ENCODE measurements at regions not wholly inside any gene's neighbourhood (a gene's known extent, or its start where the extent isn't known, plus 50 kb on each side); places are given as distances from the start of the nearest gene placed in this dataset.

- H3K9me2 ChIP-seq (ENCODE audit: insufficient read depth) = no peaks in the 10 kb centered on the region
These were observed 457.2 kb downstream of the AEBP2 start for GRCh38 chr12:19896534-19896933.

More at GRCh38 chr12:19896534-19896933, 457.2 kb downstream of the AEBP2 start:
- ChIA-PET POLR2A (no interaction called here), CTCF (no interaction called here), RAD21 (ENCODE audit: low non-redundant PET in 1 of 2, low total read pairs in 2 of 2, uncharacterized antibody in 2 of 2, unreplicated experiment in 2 of 2) (no interaction called here)
- Histone ChIP-seq H3K27me3 (ENCODE audit: insufficient read depth, low read length) (no peaks in the 10 kb centered on the region), H3K4me2 (ENCODE audit: low read length) (no peak overlapping the region), H3K36me3 (ENCODE audit: control insufficient read depth in 1 of 2, insufficient read depth in 2 of 2, low read length in 2 of 2) (no peaks in the 10 kb centered on the region), H3K9ac (ENCODE audit: low read length) (no peak overlapping the region), H3K4me1 (ENCODE audit: control insufficient read depth in 1 of 2, insufficient read depth in 2 of 2, low read length in 2 of 2) (no peaks in the 10 kb centered on the region), H3K9me3 (ENCODE audit: control insufficient read depth in 1 of 2, insufficient read depth in 1 of 2, low read depth in 1 of 2, low read length in 2 of 2) (no peaks in the 10 kb centered on the region), H4K20me1 (ENCODE audit: insufficient read depth) (no peaks in the 10 kb centered on the region), H3K27ac (ENCODE audit: low read depth, low read length) (no peak overlapping the region), H3K79me2 (ENCODE audit: insufficient read depth, low read length) (no peaks in the 10 kb centered on the region), H2AFZ (ENCODE audit: low read depth, low read length, poor library complexity, severe bottlenecking) (no peak overlapping the region), H3K4me3 (replicated peaks in 1 of 2; ENCODE audit: low read depth in 1 of 2, low read length in 2 of 2) (no peak overlapping the region)
- ATAC-seq (no peak), DNase-seq (ENCODE audit: low read depth, low spot score) (no peak)
- TF ChIP-seq SRF (IDR thresholded peaks at IDR 0.05; ENCODE audit: low read depth) (no peak), ELF1 (IDR thresholded peaks at IDR 0.05; ENCODE audit: borderline replicate concordance, low read depth) (no peak), EGR1 (IDR thresholded peaks at IDR 0.05; ENCODE audit: low read depth) (no peak), YY1 (IDR thresholded peaks at IDR 0.05; ENCODE audit: extremely low read depth, insufficient replicate concordance, low read depth, low read length) (no peak), EZH2phosphoT487 (IDR thresholded peaks at IDR 0.05; ENCODE audit: borderline replicate concordance) (no peak), POLR2A (IDR thresholded peaks at IDR 0.05; ENCODE audit: borderline replicate concordance, extremely low read depth, insufficient read depth, insufficient read length) (no peak), EZH2 (IDR thresholded peaks at IDR 0.05) (no peak), SIN3A (IDR thresholded peaks at IDR 0.05; ENCODE audit: low read depth) (no peak), CEBPB (IDR thresholded peaks at IDR 0.05; ENCODE audit: low read depth) (no peak), REST (IDR thresholded peaks at IDR 0.05; ENCODE audit: low read depth) (no peak), POLR2AphosphoS5 (IDR thresholded peaks at IDR 0.05; ENCODE audit: low read depth, low read length) (no peak), ZNF274 (IDR thresholded peaks at IDR 0.05; ENCODE audit: low read depth, low read length) (no peak)
- TF ChIP-seq, protein P1, sequence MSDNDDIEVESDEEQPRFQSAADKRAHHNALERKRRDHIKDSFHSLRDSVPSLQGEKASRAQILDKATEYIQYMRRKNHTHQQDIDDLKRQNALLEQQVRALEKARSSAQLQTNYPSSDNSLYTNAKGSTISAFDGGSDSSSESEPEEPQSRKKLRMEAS (IDR thresholded peaks at IDR 0.05) = no peak
- TF ChIP-seq, protein P2, sequence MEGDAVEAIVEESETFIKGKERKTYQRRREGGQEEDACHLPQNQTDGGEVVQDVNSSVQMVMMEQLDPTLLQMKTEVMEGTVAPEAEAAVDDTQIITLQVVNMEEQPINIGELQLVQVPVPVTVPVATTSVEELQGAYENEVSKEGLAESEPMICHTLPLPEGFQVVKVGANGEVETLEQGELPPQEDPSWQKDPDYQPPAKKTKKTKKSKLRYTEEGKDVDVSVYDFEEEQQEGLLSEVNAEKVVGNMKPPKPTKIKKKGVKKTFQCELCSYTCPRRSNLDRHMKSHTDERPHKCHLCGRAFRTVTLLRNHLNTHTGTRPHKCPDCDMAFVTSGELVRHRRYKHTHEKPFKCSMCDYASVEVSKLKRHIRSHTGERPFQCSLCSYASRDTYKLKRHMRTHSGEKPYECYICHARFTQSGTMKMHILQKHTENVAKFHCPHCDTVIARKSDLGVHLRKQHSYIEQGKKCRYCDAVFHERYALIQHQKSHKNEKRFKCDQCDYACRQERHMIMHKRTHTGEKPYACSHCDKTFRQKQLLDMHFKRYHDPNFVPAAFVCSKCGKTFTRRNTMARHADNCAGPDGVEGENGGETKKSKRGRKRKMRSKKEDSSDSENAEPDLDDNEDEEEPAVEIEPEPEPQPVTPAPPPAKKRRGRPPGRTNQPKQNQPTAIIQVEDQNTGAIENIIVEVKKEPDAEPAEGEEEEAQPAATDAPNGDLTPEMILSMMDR (IDR thresholded peaks at IDR 0.05 in 2 of 3, conservative IDR thresholded peaks at IDR 0.05 in 1 of 3; ENCODE audit: borderline replicate concordance in 1 of 3, insufficient read depth in 1 of 3, low read depth in 2 of 3, low read length in 2 of 3) = no peak
- intact Hi-C loops (cut with micrococcal nuclease) = no loop called here
- BruUV-seq (replicated peaks) = no TSS peak
